ENCODE measurements at regions not wholly inside any gene's neighbourhood (a gene's known extent, or its start where the extent isn't known, plus 50 kb on each side); places are given as distances from the start of the nearest gene placed in this dataset.

DNA sequence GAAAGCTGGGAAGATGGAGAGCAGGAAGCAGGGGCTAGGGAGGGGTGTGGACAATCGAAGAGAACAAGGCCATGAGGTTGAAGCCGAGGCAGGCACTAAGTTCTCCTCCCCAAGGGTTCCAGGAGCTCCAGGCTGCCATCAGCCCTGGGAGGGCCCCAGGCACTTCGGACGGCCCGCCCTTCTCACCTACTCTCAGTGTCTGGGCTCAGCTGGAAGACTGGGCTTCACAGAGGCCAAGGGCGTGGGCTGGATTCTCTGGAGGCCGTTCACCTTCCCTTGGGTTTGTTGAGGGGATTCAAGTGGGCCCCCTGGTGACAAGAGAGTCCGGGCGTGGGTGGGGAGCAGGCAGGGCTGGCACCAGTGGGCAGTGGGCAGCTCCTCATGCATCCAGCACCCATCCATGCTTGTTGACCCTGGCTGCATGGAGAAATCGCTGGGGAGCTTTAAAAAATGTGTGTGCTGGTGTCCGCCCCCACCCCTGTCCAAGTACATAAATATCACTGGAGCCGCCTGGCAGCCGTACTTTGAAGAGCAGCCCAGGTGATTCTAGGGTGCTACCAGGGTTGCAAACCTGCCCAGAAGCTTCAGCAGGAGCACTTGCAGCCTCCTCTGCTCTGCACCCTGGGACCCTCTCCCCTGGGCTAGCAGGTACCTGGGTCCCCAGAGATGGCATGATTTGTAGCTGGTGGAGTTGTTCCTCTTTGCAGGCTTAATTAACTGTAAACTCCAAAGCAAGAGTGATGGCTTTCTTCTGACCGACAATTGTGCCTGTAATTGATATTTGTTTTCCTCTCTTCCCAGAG lies 74.3 kb downstream of the RTL6 start:
- no peak for DNase-seq (ENCODE audit: low read depth)

- no peak for DNase-seq (ENCODE audit: low read depth)
These were observed 75.2 kb downstream of the RTL6 start for GRCh38 chr22:44422746-44423380.

GRCh38 chr22:44419429-44419828 lies 78.6 kb downstream of the RTL6 start:
- no peak for DNase-seq (ENCODE audit: low read depth)

- no peak for DNase-seq (ENCODE audit: low read depth)
These were observed 84.8 kb downstream of the RTL6 start for GRCh38 chr22:44413211-44413610.

GRCh38 chr22:44412136-44412731 lies 85.8 kb downstream of the RTL6 start:
- no peak for DNase-seq (ENCODE audit: low read depth)

- DNase-seq (ENCODE audit: low read depth) = no peak
These were observed 86.6 kb downstream of the RTL6 start for GRCh38 chr22:44411226-44412135.

GRCh38 chr22:44410451-44410991 lies 87.5 kb downstream of the RTL6 start:
- DNase-seq (ENCODE audit: low read depth) = no peak

DNA sequence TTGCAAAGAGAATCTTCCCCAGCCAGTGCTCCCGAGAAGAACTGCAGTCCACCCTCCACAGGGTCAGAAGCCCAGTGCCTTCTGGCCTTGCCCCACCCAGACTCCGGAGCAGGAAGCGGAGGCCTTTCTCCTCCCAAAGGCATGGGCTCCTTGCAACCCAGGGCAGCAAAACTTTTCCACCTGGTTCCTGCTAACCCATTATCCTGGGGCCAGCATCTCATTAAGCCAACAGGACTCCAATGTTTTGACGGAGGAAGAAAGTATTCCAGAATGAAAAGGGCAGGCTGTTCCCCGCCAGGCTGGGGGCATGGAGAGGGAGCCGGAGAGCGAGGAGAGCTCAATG lies 88.1 kb downstream of the RTL6 start:
- no peak for DNase-seq (ENCODE audit: low read depth)

DNA sequence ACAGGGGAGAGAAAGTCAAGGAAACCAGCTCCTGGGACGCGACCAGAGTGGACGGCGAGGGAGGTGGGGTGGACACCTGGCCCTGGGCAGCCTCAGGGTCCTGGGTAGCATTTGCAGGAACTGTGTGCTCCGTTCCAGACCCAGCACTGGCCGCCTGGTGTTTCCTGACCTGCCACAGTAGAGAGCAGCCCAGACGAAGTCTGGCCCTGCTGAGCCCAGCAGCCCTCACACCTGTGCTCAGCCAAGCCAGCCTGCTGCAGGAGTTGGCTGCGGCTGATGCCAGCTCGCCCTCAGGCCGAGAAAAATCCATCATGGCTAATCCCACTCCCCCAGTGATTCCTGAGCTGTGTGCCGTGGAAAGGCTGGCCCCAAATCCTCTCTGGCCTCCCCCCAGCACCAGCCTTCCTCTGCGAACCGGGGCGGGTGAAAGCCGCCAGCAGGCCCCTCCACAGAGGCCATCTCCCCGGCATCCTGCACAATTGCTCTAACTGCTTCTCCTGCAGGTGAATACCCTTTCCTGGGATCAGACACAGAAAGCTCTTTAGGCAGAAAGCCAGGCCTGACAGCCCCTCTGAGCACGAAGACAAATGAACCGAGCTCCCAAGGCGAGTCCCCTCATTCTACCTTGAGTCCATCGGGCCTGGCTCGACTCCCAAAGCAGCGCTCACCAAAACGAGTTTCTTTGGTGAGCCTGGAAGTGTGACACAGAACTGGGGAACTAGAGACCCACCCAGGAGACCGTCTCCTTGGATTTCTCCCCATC lies 88.6 kb downstream of the RTL6 start:
- no peak for DNase-seq (ENCODE audit: low read depth)

- DNase-seq (ENCODE audit: low read depth) = no peak
These were observed 89.2 kb downstream of the RTL6 start for GRCh38 chr22:44408829-44409192.

DNA sequence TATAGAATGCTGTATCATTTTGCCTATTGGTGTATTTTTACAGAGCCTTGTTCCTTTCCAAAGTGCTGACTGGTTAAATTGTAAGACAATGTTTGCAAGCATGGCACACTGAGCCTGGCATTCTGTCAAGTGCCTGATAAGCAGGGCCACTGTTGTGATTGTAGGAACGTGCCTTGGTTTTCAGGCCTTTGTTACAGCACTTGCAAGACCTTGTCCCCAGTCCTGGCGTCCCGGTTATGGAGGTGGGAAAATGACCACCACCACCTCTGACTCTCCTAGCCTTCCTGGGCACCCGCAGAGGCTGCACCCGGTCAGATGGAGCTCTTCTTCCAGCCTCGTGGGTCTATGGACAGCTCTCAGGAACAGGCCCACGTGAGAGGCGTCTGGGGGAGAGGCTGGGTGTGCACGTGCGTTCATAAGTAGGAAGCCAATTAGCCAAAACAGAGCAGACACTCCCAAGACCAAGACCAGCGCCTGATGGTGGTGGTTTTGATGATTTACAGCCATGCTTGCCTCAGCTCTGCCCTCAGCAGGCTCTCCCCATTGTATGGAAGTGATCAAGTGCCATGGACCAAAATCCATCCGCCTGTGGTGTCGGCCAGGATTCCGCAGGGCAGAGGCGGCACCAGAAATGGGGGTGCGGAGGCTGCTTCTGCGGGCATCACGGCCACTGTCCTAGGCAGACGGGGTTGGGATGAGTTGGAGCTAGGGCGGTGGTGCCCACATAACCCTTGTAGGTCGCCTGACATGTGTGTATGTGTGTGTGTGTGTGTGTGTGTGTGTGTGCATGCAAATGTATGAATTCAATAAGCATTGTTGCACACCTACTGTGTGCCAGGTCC lies 89.8 kb downstream of the RTL6 start:
- no peak for DNase-seq (ENCODE audit: low read depth)

GRCh38 chr22:44407171-44407986 lies 90.7 kb downstream of the RTL6 start:
- no peak for DNase-seq (ENCODE audit: low read depth)

- no peak for DNase-seq (ENCODE audit: low read depth)
These were observed 91.5 kb downstream of the RTL6 start for GRCh38 chr22:44406341-44407170.

DNA sequence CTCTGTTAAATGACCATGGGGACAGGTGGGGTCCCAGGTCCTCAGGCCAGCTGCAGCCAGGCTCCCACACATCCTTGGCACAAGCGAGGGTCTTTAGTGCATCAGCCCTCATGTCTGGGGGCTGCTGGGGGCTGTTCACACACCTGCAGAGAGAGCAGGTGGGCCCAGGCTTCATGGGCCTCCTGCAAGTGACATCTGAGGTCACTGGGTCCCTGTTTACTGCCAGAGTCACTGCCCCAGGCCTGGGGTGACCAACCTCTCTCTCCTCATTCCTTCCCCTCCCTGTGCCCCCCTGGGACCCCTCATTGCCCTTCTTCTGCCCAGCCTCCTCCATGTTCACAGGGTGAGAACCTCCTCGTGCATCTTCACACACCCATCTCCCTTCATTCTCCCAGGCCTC lies 92.4 kb downstream of the RTL6 start:
- DNase-seq (ENCODE audit: low read depth) = no peak

DNA sequence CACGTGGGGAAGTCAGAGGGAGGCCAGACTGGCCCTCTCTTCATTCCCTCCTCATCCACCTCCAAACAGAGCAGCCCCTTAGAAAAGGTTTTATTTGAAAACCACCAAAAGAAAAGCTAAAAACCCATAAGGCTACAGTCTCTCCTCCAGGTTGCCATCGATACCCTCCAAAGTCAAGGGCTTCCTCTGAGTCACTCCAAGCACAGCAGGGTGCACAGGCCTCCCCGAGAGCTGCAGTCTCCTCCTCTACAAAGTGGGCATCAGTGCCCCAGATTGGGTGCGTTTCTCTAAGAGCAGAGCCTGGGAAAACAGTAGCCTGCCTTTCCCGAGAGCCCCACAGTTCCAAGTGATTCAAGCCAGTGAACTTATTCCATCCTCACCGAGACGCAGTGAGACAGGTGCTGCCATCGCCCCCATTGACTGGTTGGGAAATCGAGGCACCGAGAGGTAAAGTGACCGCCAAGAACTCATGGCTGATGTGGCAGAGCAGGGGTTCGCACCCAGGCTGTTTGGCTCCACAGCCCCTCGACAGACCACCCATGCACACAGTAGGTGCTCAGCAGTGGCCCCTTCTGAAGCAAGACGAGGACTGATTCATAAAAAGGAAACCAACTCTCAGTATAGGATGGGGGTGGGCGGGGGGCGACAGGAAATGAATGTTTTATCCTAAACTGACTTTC lies 91.7 kb upstream of the SHISAL1 start:
- no peak for DNase-seq (ENCODE audit: low read depth)

- DNase-seq (ENCODE audit: low read depth) = no peak
These were observed 91.0 kb upstream of the SHISAL1 start for GRCh38 chr22:44403602-44404329.

DNA sequence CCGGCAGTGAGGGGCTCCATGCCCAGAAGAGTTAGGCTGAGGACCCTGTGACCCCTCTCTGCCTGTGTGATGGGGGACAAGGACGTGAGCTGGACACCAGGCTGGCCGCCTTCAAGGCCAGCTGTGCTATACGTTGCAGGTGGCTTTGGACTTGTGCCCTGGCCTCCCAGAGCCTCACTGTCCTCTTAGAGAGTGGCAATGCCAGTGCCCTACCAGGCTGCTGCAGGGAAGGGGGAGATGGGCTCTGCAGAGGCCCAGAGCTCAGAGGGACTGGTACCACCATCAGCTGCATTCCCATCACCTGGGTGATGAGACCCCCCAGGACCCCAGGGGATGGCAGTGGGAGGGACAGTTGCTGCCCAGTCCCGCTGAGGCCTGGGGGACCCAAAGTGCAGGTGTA lies 90.4 kb upstream of the SHISAL1 start:
- DNase-seq (ENCODE audit: low read depth) = no peak

All from stromal cell of bone marrow (primary cell).